GM04504 (cell line): ENCODE measurements at regions not wholly inside any gene's neighbourhood (a gene's known extent, or its start where the extent isn't known, plus 50 kb on each side); places are given as distances from the start of the nearest gene placed in this dataset.

ENCODE experiments used
- DNase-seq: peaks from one replicate; pipeline ENCODE4 v3.0.0-alpha.2; 2012; ENCODE audit warnings: low read depth

- peak; percentile 63 for DNase-seq
These were observed 56.8 kb upstream of the TPM1 start for GRCh38 chr15:62985768-62986167.

GRCh38 chr15:62986948-62987347, 55.6 kb upstream of the TPM1 start:
- DNase-seq = no peak

- DNase-seq = no peak
These were observed 53.8 kb upstream of the TPM1 start for GRCh38 chr15:62988701-62989100.

DNA sequence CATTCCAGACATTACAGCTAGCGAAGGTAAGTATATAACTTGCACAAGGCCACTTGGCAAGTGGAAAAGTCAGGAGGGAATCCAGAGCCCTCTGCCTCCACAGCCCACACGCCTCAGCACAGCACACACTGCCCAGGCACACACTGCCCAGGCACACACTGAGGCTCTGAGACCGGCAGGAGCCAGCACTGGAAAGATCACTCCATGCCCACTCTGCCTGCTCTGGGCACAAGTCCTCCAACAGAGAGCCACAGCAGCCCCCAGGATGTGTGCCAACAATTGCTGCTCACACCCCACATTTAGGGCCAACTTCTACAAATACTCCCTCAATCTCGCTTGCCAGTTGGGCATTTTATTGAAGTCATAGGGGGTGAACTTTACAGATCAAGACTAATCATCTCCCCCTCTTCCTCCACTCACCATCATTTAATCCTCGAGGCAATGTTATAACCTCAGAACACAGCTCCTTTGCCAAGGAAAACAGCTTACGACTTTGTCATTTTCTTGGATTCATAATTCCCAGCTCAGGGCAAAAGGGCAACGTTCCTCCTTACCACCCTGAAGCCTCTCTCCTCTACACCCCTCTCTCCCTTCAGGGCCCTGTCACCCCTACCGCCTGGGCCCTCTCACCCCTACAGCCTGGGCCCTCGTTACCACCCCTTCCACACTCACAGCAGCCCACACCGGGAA, 53.0 kb upstream of the TPM1 start:
- no peak for DNase-seq

DNA sequence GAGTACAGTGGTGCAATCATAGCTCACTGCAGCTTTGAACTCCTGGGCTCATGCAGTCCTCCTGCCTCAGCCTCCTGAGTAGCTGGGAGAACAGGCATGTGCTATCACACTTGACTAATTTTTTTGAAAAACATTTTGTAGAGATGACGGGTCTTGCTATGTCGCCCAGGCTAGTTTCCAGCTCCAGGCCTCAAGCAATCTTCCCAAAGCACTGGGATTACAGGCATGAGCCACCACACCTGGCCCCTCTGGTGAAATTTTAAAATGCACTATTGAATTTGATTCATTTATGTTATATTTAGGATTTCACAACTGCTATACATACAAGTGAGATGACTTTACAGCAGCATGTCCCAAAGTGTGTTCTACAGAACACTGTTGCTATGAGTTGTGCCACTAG, 50.8 kb upstream of the TPM1 start:
- no peak for DNase-seq

GRCh38 chr15:62992302-62992701, 50.2 kb upstream of the TPM1 start:
- DNase-seq = no peak
